Common myeloid progenitor, CD34-positive (primary cell): ENCODE measurements at regions not wholly inside any gene's neighbourhood (a gene's known extent, or its start where the extent isn't known, plus 50 kb on each side); places are given as distances from the start of the nearest gene placed in this dataset.

ENCODE experiments used
- CTCF ChIA-PET: fragments of 350-600 bp; sonication (Branson Sonifier 250); formaldehyde crosslinking; loops from one replicate; lab custom pipeline; 2021; ENCODE audit warnings: antibody characterized with exemption; lab: Charles Lee
- POLR2A ChIA-PET: fragments of 350-600 bp; sonication (Branson Sonifier 250); formaldehyde crosslinking; loops from one replicate; lab custom pipeline; 2021; ENCODE audit warnings: antibody characterized with exemption; lab: Charles Lee
- DNase-seq, 3 donors: peaks; one replicate each; pipeline versions ENCODE4 v3.0.0 to v3.0.0-alpha.2; 2013
- H3K27ac ChIP-seq, 2 experiments: 1 replicate in 1 of 2; 2 replicates in 1 of 2; pipeline ENCODE4 v1.7.0; 2013; ENCODE audit warnings: inconsistent platforms in 2 of 2, low read length in 2 of 2, mild to moderate bottlenecking in 2 of 2, low read depth in 1 of 2, moderate library complexity in 1 of 2; ENCODE audit not compliant: severe bottlenecking in 2 of 2, insufficient read depth in 1 of 2, poor library complexity in 1 of 2
- H3K27me3 ChIP-seq, 5 experiments: replicated peaks in 2 of 5; 1 replicate in 3 of 5; 2 replicates in 2 of 5; pipeline versions ENCODE4 v1.6.1 to v1.7.0; 2013; ENCODE audit warnings: low read length in 4 of 5, mild to moderate bottlenecking in 2 of 5, moderate library complexity in 2 of 5, inconsistent platforms in 1 of 5; ENCODE audit not compliant: insufficient read depth in 5 of 5, control insufficient read depth in 4 of 5
- H3K36me3 ChIP-seq, 4 experiments: 1 replicate in 2 of 4; 2 replicates in 2 of 4; pipeline versions ENCODE4 v1.6.1 to v1.7.0; 2013; ENCODE audit warnings: low read length in 3 of 4, control low read depth in 1 of 4, mild to moderate bottlenecking in 1 of 4; ENCODE audit not compliant: control insufficient read depth in 4 of 4, insufficient read depth in 4 of 4
- H3K4me1 ChIP-seq, 4 experiments: 1 replicate in 3 of 4; 2 replicates in 1 of 4; pipeline versions ENCODE4 v1.6.1 to v1.7.1; 2013; ENCODE audit warnings: low read length in 3 of 4, mild to moderate bottlenecking in 3 of 4, control low read depth in 1 of 4, inconsistent platforms in 1 of 4, moderate library complexity in 1 of 4; ENCODE audit not compliant: control insufficient read depth in 4 of 4, insufficient read depth in 4 of 4; ENCODE audit errors: control extremely low read depth in 1 of 4
- H3K4me3 ChIP-seq, 7 experiments: 1 replicate in 4 of 7; 2 replicates in 3 of 7; pipeline versions ENCODE4 v1.5.1 to v1.7.0; 2013; ENCODE audit warnings: mild to moderate bottlenecking in 7 of 7, low read length in 6 of 7, moderate library complexity in 6 of 7, inconsistent platforms in 2 of 7, low read depth in 2 of 7, control low read depth in 1 of 7; ENCODE audit not compliant: insufficient read depth in 4 of 7, control insufficient read depth in 1 of 7; ENCODE audit errors: extremely low read depth in 1 of 7
- H3K9me3 ChIP-seq, 5 experiments: 1 replicate in 4 of 5; 2 replicates in 1 of 5; pipeline versions ENCODE4 v1.6.1 to v1.7.1; 2013; ENCODE audit warnings: low read length in 4 of 5, mild to moderate bottlenecking in 2 of 5, inconsistent platforms in 1 of 5, low read depth in 1 of 5, moderate library complexity in 1 of 5; ENCODE audit not compliant: control insufficient read depth in 4 of 5, insufficient read depth in 2 of 5; ENCODE audit errors: control extremely low read depth in 1 of 5
- WGBS: methylation state at CpG from one replicate; pipeline ENCODE4 v1.1.5; 2013; ENCODE audit not compliant: insufficient coverage; 5-methylcytosine and 5-hydroxymethylcytosine counted together

DNA sequence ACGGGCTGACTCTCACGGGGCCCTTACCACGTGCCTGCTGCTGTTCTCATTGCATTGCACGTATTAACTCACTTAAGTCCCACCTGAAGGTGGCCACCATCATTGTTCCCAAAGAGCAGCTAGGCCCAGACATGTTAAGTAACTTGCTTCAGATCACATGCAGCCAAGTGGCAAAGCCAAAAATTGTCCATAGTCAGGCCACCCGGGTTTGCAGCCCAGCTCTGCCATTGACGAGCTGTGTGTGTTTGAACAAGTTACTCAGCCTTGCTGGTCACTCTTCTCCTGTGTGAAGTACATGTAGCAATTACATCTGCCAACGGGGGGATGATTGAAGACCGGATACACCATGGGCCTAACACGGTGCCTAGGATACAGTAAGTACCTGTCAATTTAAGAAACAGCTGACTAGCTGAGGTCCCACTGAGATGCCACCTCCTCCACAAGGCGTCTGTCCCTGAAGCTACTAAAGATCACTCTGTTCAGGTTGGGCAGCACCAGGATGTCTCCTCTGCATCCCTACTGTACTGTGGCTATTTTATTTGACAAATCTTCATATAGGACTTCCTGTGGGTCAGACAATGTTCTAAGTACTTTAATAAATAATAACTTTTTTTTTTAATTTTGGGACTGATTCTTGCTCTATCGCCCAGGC, 154.2 kb upstream of the MYCN start:
- POLR2A ChIA-PET: no interaction called here
- CTCF ChIA-PET: interaction anchor here (1.7 kb wide), 1 partner anchor 8 kb away, joined by 8 read pairs; no protein-coding TSS in a partner anchor
- H3K4me1 ChIP-seq: peaks cover 0 to 6% (median 2%) of the 10 kb centered on the region in 4 experiments
- no peaks in the 10 kb centered on the region for H3K36me3 ChIP-seq
- no peak overlapping the region for H3K27ac ChIP-seq
- H3K9me3 ChIP-seq: no peaks in the 10 kb centered on the region
- 92% methylated on average over 11 of the region's 11 CpGs for WGBS
- H3K27me3 ChIP-seq: peaks cover 0 to 3% (median 0%) of the 10 kb centered on the region in 5 experiments
- no peak overlapping the region for H3K4me3 ChIP-seq
- no peak for DNase-seq

- ChIA-PET CTCF (no interaction called here), POLR2A (no interaction called here)
- H3K9me3 ChIP-seq: no peaks in the 10 kb centered on the region
- WGBS: 80% methylated on average over 1 of the region's 2 CpGs
- H3K4me3 ChIP-seq: no peak overlapping the region
- no peak overlapping the region for H3K27ac ChIP-seq
- H3K27me3 ChIP-seq: peaks cover 0 to 3% (median 0%) of the 10 kb centered on the region in 5 experiments
- no peak for DNase-seq
- peaks cover 0 to 6% (median 2%) of the 10 kb centered on the region in 4 experiments for H3K4me1 ChIP-seq
- no peaks in the 10 kb centered on the region for H3K36me3 ChIP-seq
Measured at GRCh38 chr2:15786901-15787300, 153.4 kb upstream of the MYCN start.

DNA sequence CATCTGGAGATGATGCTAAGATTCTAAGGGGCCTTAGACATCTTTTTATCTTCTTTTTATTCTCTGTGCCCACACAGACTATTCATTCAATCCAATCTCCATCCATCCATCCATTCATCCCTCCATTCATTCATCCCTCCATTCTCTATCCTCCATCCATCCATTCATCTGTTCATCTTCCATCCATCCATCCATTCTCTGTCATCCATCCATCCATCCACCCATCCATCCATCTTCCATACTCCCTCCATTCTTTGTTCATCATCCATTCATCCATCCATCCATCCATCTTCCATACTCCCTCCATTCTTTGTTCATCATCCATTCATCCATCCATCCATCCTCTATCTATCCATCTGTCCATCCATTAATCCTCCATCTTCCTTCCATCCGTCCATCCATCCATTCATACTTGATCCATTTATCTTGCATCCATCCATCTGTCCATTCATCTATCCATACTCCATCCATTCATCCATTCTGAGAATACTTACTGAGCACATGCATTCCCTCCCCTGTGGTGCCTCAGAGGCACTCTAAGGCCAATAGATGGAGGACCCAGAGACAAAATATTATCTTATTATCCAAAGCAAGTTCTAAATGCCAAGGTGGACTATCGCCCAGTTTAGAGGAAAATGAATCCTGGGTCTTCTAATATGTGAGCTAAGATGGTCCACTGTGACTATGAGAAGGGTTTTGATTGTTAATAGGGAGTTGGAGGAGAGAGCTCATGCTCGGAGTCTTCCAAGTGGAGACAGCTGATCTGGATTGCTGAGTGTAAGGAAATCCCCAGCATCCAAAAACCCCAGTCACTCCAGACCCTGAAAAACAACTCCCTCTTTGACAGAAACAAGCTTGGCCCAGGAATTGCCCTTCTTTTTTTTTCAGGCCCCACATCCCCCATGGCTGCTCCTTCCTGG, 152.6 kb upstream of the MYCN start:
- POLR2A ChIA-PET: no interaction called here

DNA sequence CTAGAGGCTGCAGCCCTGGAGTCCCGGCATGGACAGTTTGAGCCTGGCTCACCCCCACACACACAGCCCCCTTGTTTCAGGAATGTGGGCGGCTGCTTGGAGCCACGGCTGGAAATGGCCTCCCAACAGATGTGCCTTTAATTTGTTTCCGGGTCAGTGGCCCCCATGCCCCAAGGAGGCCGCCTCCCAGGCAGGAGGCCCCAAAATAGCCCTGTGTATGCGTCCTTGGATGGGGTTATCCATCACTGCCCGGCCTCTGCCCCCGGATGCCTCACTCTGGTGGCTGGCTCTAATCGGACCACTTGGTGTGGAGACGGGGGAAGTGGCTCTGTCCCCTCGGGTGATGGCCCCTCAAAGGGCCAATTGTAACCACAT, 151.9 kb upstream of the MYCN start:
- CTCF ChIA-PET: interaction anchor here (1.0 kb wide), 1 partner anchor 9 kb away, joined by 3 read pairs; no protein-coding TSS in a partner anchor
- 87% methylated on average over 11 of the region's 11 CpGs for WGBS

More for the DNA sequence above, 152.6 kb upstream of the MYCN start:
- Histone ChIP-seq H3K9me3 (no peaks in the 10 kb centered on the region), H3K27me3 (no peaks in the 10 kb centered on the region), H3K27ac (no peak overlapping the region), H3K4me1 (peaks cover 0 to 6% (median 2%) of the 10 kb centered on the region in 4 experiments), H3K36me3 (no peaks in the 10 kb centered on the region), H3K4me3 (no peak overlapping the region)
- CTCF ChIA-PET: interaction anchor here (1.0 kb wide), 1 partner anchor 9 kb away, joined by 3 read pairs; no protein-coding TSS in a partner anchor
- DNase-seq: no peak
- WGBS: 92% methylated on average over 2 of the region's 3 CpGs

GRCh38 chr2:15788830-15789229, 151.5 kb upstream of the MYCN start:
- peaks cover 0 to 6% (median 2%) of the 10 kb centered on the region in 4 experiments for H3K4me1 ChIP-seq
- H3K27me3 ChIP-seq: no peaks in the 10 kb centered on the region
- H3K4me3 ChIP-seq: no peak overlapping the region
- no peaks in the 10 kb centered on the region for H3K36me3 ChIP-seq
- CTCF ChIA-PET: interaction anchor here (1.0 kb wide), 1 partner anchor 10 kb away, joined by 3 read pairs; no protein-coding TSS in a partner anchor
- POLR2A ChIA-PET: no interaction called here
- H3K27ac ChIP-seq: no peak overlapping the region
- WGBS: 45% methylated on average over 7 of the region's 9 CpGs
- H3K9me3 ChIP-seq: no peaks in the 10 kb centered on the region
- peak in 2 of 3 donors; percentile 15 to 19 for DNase-seq

More for the DNA sequence above, 151.9 kb upstream of the MYCN start:
- H3K4me1 ChIP-seq: peaks cover 0 to 6% (median 2%) of the 10 kb centered on the region in 4 experiments
- H3K4me3 ChIP-seq: no peak overlapping the region
- DNase-seq: no peak
- POLR2A ChIA-PET: no interaction called here
- no peaks in the 10 kb centered on the region for H3K36me3 ChIP-seq
- no peak overlapping the region for H3K27ac ChIP-seq
- H3K9me3 ChIP-seq: no peaks in the 10 kb centered on the region
- no peaks in the 10 kb centered on the region for H3K27me3 ChIP-seq

DNA sequence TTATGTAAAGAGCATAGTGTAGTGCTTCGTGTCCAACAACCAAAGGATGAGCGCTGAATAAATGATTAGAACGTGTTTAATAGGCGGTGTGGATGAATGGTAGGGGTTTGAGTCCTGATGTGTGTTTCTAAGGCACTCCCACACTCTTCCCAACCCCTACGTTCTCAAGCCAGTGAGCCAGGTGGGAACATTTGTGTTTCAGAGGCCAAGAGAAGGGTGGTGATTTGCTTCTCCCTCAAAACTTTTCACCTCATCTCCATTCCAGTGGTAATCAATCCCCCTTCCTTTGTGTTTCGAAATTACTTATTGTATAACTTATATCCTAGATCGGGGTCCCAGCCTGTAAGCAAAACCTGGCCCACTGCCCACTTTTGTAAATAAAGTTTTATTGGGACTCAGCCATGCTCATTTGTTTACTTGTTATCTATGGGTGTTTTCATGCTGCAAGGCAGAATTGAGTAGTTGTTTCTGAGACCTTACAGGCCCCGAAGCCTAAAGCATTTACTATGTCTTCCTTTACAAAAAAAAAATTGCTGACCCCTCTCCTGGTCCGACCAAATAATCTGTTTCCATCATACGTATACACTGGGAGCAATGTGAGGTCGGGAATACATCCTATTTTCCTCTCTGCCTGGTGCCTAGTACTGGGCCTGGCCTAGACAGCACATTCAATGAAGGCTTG, 150.8 kb upstream of the MYCN start:
- 82% methylated on average over 5 of the region's 11 CpGs for WGBS
- Histone ChIP-seq H3K27me3 (peaks cover 0 to 2% (median 0%) of the 10 kb centered on the region in 5 experiments), H3K4me3 (no peak overlapping the region), H3K9me3 (no peaks in the 10 kb centered on the region), H3K4me1 (peaks cover 0 to 4% (median 2%) of the 10 kb centered on the region in 4 experiments), H3K27ac (no peak overlapping the region), H3K36me3 (no peaks in the 10 kb centered on the region)
- ChIA-PET POLR2A (interaction anchor here (0.6 kb wide), 1 partner anchor 59 kb away, joined by 5 read pairs; no protein-coding TSS in a partner anchor), CTCF (no interaction called here)
- DNase-seq: no peak
